GM23338 (cell line): ENCODE measurements at regions not wholly inside any gene's neighbourhood (a gene's known extent, or its start where the extent isn't known, plus 50 kb on each side); places are given as distances from the start of the nearest gene placed in this dataset.

Source experiments
- CTCF ChIP-seq, 2 experiments: fragments of 200-600 bp in 1 of 2; sonication (generic) in 1 of 2; conservative IDR thresholded peaks; 2 replicates each; pipeline versions ENCODE4 v1.5.1 to v1.6.1; 2016 to 2017; ENCODE audit warnings: antibody characterized with exemption in 2 of 2, low read depth in 2 of 2, mild to moderate bottlenecking in 2 of 2, moderate library complexity in 1 of 2
- EZH2 ChIP-seq: fragments of 200-600 bp; sonication (generic); IDR thresholded peaks from one replicate; pipeline ENCODE4 v1.8.0; 2017; ENCODE audit warnings: antibody characterized with exemption, mild to moderate bottlenecking, low read depth; ENCODE audit not compliant: unreplicated experiment
- EZH2phosphoT487 ChIP-seq: fragments of 200-600 bp; sonication (generic); IDR thresholded peaks from one replicate; pipeline ENCODE4 v1.8.1; 2018; ENCODE audit warnings: antibody characterized with exemption; ENCODE audit not compliant: unreplicated experiment
- POLR2AphosphoS5 ChIP-seq: IDR thresholded peaks from 2 replicates; pipeline ENCODE4 v1.6.1; 2016; ENCODE audit warnings: antibody characterized with exemption, low read depth
- REST ChIP-seq: IDR thresholded peaks from one replicate; pipeline ENCODE4 v1.6.1; 2018; ENCODE audit warnings: antibody characterized with exemption; ENCODE audit not compliant: unreplicated experiment
- ZNF462 ChIP-seq: fragments of 250-450 bp; sonication (Bioruptor Pico); IDR thresholded peaks from 2 replicates; pipeline ENCODE4 v1.5.0; 2020; ENCODE audit warnings: mild to moderate bottlenecking, moderate library complexity

GRCh38 chr13:76828316-76828741 lies 57.9 kb downstream of the KCTD12 start:
- TF ChIP-seq CTCF (conservative IDR thresholded peaks at IDR 0.05; ENCODE audit: low read depth in 2 of 2) (no peak), EZH2phosphoT487 (no peak), POLR2AphosphoS5 (no peak), EZH2 (no peak), ZNF462 (no peak), REST (no peak)
